HG03354 (cell line): ENCODE measurements at regions not wholly inside any gene's neighbourhood (a gene's known extent, or its start where the extent isn't known, plus 50 kb on each side); places are given as distances from the start of the nearest gene placed in this dataset.

Experiments used
- ATAC-seq: cut with Tn5 transposase; IDR thresholded peaks from one replicate; pipeline ENCODE4 v1.9.1; 2021; ENCODE audit warnings: mild to moderate bottlenecking; ENCODE audit not compliant: unreplicated experiment, poor library complexity, severe bottlenecking

DNA sequence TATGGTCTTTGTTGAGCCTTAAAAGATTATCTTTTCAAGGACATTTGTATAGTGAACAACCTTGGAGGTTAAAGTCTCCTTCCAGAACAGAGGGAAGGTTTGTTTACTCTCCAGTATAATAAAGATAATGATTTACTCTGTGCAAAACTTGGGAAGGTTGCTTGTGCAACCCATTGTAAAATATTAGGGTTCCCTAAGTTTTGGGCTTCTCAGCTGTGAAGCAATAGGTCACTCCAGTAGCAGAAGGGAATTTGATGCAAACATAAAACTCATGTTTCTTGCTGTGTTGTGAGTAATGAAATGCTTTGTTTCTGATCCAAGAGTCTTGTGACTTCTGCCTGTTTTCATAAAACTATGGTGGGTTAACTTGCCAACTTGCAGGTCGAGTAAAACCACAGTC is 177.5 kb downstream of the SUCNR1 start:
- ATAC-seq = no peak

- peak; percentile 69 for ATAC-seq
These were observed 178.3 kb downstream of the SUCNR1 start for GRCh38 chr3:152051501-152052404.

DNA sequence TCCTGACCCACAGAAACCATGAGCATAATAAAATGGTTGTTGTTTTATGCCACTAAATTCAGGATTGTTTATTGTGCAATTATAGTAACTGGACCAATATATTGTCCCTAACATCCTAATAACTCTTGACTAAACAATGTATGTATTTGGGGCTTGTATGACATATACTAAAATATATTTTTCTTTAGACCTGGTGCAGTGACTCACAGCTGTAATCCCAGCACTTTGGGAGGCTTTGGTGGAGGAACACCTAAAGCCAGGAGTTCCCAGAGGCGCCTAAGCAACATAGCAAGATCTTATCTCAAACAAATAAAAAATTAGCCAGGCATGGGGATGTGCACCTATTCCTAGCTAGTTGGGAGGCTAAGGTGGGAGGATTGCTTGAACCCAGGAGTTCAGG is 180.4 kb downstream of the SUCNR1 start:
- no peak for ATAC-seq

- ATAC-seq = peak; percentile 66
These were observed 180.9 kb downstream of the SUCNR1 start for GRCh38 chr3:152054315-152054714.

DNA sequence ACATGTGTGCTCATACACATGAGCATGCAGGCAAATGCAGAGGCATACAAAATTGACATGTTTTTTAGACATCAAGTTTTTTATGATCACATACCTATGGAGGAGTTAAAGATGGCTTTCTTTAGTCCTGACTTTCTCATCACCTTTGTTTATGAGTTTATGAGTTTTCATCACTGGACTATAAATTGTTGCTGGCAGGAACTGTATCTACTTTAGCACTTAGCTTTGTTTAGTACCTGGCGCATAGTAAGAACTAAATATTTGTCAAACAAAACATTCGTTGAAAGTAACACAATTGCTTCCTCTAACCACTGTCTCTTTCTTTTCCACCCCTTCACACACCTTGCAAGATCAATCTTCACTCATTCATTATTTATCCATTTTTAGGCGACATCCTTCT is 182.6 kb downstream of the SUCNR1 start:
- no peak for ATAC-seq

- ATAC-seq = no peak
These were observed 183.0 kb downstream of the SUCNR1 start for GRCh38 chr3:152056481-152056880.

DNA sequence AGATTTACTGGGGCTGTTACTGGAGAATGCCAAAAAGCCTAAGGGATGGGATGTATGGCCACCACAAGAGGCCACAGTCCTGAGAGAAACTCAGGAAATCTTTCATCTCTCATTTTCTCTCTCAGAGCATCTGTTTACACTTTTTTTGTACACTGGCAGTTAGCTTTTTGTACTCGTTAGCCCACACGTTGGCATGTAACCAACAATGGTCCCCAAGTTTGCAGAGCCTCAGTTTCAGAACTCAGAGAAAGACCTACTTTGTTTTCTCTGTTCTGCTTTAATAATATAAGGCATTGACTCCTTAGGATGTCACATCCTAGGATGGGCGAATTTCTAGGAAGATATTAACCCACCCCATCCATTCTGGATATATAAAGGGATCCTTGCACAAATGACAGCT is 183.5 kb downstream of the SUCNR1 start:
- ATAC-seq = no peak

DNA sequence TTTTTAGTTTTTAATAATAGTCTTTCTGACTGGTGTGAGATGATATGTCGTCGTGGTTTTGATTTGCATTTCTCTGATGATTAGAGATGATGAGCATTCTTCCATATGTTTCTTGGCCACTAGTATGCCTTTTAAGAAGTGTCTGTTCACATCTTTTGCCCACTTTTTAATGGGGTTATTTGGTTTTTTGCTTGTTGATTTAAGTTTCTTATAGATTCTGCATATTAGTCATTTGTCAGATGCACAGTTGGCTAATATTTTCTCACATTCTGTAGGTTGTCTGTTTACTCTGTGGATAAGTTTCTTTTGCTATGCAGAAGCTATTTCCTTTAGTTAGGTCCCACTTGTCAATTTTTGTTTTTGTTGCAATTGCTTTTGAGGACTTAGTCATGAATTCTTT is 185.4 kb downstream of the SUCNR1 start:
- ATAC-seq = no peak

GRCh38 chr3:152060701-152061100 is 187.3 kb downstream of the SUCNR1 start:
- ATAC-seq = no peak

GRCh38 chr3:152061296-152061695 is 187.9 kb downstream of the SUCNR1 start:
- no peak for ATAC-seq

GRCh38 chr3:152069871-152070270 is 196.4 kb downstream of the SUCNR1 start:
- ATAC-seq = no peak

DNA sequence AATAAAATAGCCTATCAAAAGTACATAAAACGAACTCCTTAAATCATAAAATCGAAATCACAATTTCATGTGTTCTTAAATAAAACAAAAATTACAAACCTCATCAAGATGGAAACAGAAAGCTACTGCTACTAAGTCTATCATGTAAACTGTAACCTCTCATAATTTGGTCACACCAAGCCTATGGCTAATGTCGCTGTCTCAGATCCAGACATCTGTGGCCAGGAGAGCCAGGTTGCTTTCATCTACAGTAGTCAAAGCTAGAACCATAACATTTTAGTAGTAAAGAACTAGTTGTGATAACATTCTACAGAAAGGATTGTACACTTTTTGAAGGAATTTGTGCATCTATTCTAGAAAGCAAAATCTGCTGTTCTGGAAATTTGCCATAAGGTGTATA is 197.4 kb upstream of the MBNL1 start:
- ATAC-seq = no peak

DNA sequence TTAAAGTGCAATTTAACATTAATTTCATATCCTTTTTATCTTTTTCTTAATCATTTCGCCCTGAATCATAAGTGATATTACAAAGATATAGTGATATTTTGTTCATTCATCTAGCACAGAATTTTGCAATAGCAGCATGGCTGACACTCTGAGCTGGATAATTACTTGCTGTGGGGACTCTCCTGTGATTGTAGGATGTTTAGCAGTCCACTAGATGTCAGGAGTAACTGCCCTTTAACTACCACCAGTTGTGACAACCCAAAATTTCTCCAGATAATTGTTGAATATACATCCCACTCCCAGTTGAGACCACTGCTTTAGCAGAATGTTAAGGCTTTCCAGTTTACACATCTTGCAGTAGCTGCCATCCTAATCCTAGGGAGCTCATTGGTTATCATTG is 196.8 kb upstream of the MBNL1 start:
- peak; percentile 66 for ATAC-seq

- ATAC-seq = no peak
These were observed 195.5 kb upstream of the MBNL1 start for GRCh38 chr3:152073267-152073666.

DNA sequence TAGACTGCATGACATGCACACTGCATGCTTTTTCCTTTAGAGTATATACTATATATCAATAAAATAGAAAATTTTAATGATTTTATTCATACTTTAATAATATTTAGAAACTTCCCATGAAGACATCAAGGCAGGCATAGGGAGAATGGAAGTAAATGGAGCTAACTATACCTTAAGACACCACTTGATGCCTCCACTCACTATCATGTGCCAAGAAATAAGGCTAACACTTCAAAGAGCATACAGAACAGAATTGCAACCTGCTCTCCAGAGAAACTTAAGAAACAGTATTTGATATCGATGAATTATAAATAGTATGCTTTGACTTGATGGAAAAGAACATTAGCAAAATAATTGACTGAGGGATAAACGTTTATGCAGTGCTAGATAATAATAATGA is 192.6 kb upstream of the MBNL1 start:
- no peak for ATAC-seq

- no peak for ATAC-seq
These were observed 188.7 kb upstream of the MBNL1 start for GRCh38 chr3:152079980-152080379.

GRCh38 chr3:152083135-152083534 is 185.6 kb upstream of the MBNL1 start:
- ATAC-seq = no peak

GRCh38 chr3:152084441-152085158 is 184.1 kb upstream of the MBNL1 start:
- no peak for ATAC-seq

GRCh38 chr3:152087153-152087552 is 181.6 kb upstream of the MBNL1 start:
- ATAC-seq = no peak

DNA sequence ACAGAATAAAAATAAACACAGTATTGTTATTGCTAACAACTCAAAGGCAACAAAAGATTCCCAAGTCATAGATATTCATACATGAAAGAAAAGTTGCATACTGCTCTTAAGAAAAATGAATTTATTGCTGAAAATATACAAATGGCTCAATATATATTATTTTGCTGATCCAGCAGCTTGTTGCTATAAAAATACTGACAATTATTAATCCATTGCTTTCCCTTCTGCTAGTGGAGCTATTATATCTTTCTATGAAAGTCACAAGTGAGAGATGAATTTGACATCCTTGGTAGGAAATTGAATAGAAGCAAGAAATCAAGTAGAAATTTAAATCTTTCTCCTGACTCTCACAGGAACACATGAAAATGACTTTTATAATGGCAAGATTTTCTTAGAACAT is 179.2 kb upstream of the MBNL1 start:
- ATAC-seq = no peak

DNA sequence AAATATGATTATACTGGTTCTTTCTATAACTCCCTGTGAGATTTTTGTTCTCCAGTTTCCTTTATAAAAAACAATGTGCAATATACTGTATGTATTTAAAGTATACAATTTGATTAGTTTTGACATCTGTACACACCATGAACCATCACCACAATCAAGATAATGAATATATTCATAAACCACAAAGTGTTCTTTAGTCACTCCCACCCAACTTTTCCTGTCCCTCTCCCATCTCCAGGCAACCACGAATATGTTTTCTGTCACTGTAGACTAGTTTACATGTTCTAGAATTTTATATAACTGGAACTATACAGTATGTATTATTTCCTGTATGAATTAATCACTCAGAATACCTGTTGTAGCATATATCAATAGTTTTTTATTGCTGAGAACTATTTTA is 177.0 kb upstream of the MBNL1 start:
- no peak for ATAC-seq
